T-helper 2 cell treated with Interferon-gamma antibody and Interleukin-4, amounts not matched to agents 100 ng/mL and 5 ng/mL, for 36 hours (primary cell): ENCODE measurements at regions not wholly inside any gene's neighbourhood (a gene's known extent, or its start where the extent isn't known, plus 50 kb on each side); places are given as distances from the start of the nearest gene placed in this dataset.
"Not testable (repeated sequence)": the region's sequence is repeated elsewhere in the genome, so short reads cannot be mapped to it uniquely, and the experiment has no call there.

Source experiments
- intact Hi-C: fragments of 100-400 bp; cut with micrococcal nuclease; formaldehyde crosslinking; loops from one replicate; pipeline ENCODE4 v1.15.1; 2023

DNA sequence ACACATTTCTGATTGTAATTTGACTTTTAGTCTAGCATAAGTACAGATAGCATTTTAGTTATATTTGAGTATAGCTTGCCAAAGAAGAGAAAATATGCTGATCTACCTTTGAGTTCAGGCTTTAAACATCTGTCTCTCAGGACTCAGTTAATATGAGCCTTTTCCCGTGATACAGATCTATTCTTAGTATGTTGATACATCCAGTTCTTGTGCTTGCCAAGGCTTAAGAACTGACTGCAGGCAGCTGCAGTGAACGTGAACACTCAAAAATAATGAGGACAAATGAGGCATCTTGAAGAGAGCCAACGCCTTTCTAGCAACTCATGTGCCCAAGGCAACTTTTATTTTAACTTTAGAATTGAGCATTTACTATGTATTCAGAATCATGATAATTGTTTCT is 325.5 kb downstream of the SI start:
- intact Hi-C loops: no loop called here

- intact Hi-C loops: no loop called here
Measured at GRCh38 chr3:164748626-164749025, 329.7 kb downstream of the SI start.

- intact Hi-C loops: no loop called here
Measured at GRCh38 chr3:164741869-164742268, 336.4 kb downstream of the SI start.

- intact Hi-C loops: no loop called here
Measured at GRCh38 chr3:164737174-164737573, 341.1 kb downstream of the SI start.

DNA sequence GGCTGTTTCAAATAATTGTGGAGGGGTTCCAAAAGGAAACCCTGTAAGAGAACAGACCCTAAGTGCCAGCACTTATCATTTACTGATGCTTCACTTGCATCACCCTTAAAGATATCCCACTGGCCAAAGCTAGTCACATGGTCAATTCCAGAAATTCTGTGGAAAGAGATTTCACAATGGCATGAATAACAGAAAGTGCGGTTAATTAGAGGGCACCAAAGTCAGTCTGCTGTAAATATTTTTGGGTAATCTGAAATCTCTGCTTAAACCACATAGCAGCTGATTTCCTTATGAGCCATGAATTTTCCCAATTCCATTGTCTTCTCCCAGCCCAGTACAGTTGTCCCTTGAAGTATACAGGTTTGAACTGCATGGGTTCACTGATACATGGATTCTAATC is 346.1 kb downstream of the SI start:
- intact Hi-C loops: no loop called here

DNA sequence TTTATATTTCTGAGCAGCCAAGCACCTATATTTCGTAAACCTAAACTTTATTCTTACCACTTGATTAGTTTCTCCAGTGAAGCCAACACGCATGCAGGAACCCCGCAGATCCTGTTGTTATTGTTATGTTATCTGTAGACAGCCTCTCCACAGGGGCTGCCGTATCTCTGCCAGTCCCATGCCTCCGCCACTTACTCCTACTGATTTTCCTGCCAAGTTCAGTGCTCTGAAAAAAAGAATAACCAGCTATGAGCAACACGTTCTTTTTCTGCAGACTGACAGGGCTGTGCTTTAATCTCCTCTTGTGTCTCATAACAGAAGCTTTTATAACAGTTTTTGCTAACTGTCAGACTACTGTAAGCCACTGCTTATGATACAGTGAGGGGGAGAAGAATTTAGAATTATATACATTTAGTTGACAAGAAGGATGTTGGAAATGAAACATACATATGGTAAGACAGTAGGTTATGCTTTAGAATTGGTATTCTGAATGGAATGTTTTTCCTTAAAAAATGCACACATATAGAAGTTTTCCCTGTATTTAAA is 347.4 kb downstream of the SI start:
- intact Hi-C loops: no loop called here

GRCh38 chr3:164723396-164723795 is 354.9 kb downstream of the SI start:
- intact Hi-C loops: no loop called here

DNA sequence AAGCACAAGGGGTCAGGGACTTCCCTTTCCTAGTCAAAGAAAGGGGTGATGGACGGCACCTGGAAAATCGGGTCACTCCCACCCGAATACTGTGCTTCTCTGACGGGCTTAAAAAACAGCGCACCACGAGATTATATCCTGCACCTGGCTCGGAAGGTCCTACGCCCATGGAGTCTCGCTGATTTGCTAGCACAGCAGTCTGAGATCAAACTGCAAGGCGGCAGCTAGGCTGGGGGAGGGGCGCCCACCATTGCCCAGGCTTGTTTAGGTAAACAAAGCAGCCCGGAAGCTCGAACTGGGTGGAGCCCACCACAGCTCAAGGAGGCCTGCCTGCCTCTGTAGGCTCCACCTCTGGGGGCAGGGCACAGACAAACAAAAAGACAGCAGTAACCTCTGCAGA is 375.5 kb downstream of the SI start:
- intact Hi-C loops: not testable (repeated sequence)

DNA sequence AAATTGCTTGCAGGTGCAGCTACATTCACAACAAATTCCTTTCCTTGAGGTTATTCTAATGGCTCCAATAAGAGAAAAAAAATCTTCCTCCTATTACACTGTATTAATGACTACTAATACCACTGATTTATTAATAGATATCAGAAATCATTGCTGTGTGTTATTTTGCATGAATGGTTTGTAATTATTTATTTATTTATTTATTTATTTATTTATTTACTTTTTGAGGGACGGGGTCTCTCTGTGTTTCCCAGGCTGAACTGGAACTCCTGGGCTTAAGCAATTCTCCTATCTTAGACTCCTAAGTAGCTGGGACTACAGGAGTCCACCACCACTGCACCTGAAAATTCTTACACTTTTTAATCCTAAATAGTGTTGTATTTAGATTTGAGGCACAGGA is 390.4 kb downstream of the SI start:
- intact Hi-C loops: no loop called here

DNA sequence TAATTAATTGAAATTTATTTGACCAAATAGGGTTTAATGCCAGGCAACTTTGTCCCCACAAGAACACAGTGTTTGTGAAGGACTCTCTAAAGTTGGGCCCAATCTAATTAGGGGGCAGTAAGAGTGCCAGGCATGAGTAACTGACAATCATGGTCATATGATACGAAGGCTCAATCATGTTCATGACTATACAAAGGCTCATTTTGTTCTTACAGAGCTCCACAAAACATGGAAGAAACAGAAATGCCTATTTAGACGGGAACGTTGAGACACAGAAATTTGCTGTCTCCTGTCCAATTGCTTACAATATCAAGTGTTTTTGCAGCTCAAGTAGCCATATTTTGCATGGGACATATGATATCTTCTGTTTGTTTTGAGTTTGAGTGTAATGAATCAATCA is 391.1 kb downstream of the SI start:
- intact Hi-C loops: no loop called here

GRCh38 chr3:164683489-164683888 is 394.8 kb downstream of the SI start:
- intact Hi-C loops: no loop called here

DNA sequence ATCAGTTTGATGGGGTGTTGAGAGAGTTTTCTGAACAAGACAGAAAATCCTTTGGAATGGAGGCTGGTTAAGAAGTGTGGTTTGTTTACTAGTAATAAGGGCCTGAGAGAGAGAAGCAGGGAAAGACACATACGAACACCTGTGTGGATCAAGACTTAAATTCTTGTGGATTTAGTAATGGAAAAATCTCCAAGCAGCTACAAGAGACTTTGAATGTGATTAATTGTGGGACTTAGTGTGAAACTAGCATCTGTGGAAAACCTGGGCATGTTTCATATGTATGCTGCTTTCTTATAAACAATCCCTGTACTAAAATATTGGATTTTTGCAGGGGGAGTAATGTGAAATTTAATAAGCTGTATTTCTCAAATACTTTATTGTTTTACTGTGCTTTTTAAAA is 399.1 kb downstream of the SI start:
- intact Hi-C loops: no loop called here

GRCh38 chr3:164677317-164677716 is 401.0 kb downstream of the SI start:
- intact Hi-C loops: no loop called here

DNA sequence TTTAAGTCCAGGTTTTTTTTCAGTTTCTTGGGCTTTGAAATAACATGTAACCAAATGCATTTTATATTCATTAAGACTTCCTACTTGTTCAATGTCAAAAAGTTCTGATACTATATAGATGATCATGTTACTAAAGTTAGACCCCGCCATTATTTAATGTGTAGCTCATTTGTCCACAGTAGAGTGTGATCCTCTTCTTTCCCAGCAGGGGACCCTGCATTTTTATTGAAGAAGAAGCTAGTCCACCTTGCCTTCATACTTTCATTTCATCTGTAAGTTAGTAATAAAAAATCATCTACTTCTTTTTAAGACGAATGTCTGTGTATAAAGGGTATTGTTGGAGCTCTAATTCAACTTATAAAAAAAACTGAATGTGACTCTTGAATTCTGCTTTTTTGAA is 404.6 kb downstream of the SI start:
- intact Hi-C loops: no loop called here

- intact Hi-C loops: no loop called here
Measured at GRCh38 chr3:164658125-164658524, 420.2 kb downstream of the SI start.

- intact Hi-C loops: no loop called here
Measured at GRCh38 chr3:164657631-164658030, 420.7 kb downstream of the SI start.

GRCh38 chr3:164655462-164655861 is 422.8 kb downstream of the SI start:
- intact Hi-C loops: no loop called here

DNA sequence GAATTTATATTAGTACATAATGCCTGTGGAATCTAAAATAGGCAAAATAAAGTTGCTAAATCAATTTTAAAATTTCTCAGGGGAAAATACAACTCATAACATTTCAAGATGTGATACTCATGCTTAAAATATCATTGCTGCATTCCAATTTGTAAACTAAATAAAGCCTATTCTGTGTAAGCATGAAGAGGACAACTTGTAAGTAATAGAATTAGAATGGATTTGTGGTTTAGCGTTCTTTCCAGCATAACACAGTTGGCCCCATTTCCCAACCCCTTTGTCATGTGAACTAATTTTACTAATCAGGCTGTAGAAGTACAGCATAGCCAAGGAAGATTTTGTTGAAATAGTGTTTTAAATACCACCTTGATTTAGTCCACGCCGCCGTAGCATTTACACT is 437.2 kb downstream of the SI start:
- intact Hi-C loops: no loop called here

GRCh38 chr3:164640591-164640990 is 437.7 kb downstream of the SI start:
- intact Hi-C loops: no loop called here

DNA sequence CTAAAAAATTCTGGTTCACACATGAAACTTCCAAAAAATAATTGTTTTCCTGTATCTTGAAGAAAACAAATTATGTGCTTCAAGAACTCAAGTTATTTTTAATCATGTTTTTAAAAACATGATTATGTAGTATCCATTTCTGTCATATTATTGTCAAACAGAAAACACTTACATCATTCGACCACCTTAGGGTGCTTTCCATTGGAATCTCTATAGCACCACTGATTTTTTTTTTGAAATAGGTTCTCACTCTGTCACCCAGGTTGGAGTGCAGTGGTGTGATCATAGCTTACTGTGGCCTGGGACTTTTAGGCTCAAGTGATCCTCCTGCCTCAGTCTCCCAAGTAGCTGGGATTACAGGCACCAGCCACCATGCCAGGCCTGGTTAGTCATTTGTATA is 457.3 kb downstream of the SI start:
- intact Hi-C loops: no loop called here

DNA sequence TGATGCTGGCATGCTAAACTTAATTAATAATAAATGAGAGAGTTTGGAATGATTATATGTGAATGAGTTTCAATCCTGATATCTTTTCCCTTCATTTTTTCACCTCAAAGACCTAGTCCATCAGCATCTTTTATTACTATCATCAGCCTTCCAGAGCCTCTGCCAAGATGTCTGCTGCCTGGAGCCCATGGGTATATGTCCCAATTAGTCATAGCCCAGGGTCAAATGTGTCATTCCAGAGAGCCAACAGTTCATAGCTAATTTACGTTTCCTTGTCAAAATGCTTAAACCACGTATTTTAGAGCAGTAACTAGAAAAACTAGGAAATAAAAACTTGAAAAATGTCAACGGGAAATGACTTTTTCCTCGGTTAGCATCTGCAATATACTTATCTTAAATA is 457.9 kb downstream of the SI start:
- intact Hi-C loops: no loop called here

DNA sequence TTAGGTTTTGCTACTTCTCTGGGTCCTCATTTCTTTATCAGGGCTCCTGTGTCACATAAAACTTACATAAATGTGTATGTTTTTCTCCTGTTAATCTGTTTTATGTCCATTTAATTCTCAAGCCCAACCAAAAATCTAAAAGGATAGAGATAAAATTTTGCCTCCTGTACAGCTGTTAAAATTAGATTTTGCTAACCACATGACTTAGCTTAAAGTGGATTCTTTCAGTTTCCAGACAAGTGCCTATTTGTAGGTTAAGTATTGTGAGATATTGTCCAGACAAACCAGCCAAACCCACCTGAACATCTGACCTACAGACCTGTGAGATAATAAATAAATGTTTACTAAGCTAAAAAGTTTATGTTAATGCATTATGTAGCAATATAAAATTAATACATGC is 465.5 kb downstream of the SI start:
- intact Hi-C loops: no loop called here

DNA sequence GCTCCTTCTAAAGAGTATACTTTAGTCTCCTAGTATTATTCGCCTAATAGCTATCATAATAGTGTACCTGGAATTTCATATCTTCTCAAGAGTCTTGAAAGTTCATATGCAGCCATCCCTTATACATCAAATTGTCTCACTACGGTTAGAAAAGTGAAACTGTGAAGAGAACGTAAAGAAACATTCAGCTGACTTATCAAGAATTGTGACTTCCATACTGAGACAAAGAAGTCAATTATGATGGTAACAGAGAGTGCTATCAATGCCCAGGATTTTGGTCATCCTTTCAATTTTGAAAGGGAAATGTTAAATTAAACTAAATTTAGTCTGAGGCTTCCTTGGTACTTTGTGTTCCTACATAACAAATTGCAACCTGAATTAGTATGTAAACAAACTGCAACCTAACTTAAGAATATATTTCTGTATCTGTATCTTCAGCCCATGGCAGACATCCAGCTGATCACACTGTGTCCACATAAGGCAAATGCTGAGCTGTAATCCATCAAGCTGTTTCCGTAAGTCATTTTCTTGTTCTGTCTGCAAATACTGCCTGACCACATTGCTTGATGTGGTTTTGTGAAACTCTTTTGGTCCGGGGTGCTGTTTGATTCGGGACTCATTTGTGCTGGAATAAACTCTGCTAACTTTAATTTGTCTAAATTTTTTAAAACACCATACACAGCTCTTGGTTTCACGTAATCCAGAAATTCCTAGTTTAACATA is 469.6 kb downstream of the SI start:
- intact Hi-C loops: no loop called here

DNA sequence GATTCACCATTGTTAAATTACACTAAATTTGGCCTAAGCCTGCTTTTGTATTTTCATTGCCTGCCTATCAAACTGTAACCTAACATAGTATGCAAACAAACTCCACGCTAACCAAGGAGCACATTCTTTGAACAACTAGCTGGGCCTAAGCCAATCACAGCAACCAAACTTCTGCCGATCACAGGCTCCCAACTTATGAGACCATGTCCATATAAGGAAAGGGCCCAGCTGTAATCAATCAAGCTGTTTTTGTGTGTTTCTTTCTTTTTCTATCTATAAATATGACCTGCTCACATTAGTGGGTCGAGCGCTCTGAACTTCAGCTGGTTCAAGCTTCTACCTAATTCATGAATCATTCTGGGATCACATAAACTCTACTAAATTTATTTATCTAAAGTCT is 473.6 kb downstream of the SI start:
- intact Hi-C loops: no loop called here
